ENCODE measurements at regions not wholly inside any gene's neighbourhood (a gene's known extent, or its start where the extent isn't known, plus 50 kb on each side); places are given as distances from the start of the nearest gene placed in this dataset.
"Not testable (repeated sequence)": the region's sequence is repeated elsewhere in the genome, so short reads cannot be mapped to it uniquely, and the experiment has no call there.

- no peak for DNase-seq
Observed at GRCh38 chr10:3968727-3969126, 183.7 kb upstream of the KLF6 start.

GRCh38 chr10:3964516-3964915, 179.5 kb upstream of the KLF6 start:
- no peak for DNase-seq

- DNase-seq, result no peak
Observed at GRCh38 chr10:3963191-3963673, 178.2 kb upstream of the KLF6 start.

GRCh38 chr10:3961082-3961481, 176.1 kb upstream of the KLF6 start:
- peak in 2 of 4 experiments; percentile 4 to 15 for DNase-seq

GRCh38 chr10:3960496-3960895, 175.5 kb upstream of the KLF6 start:
- no peak for DNase-seq

GRCh38 chr10:3959370-3960325, 174.6 kb upstream of the KLF6 start:
- no peak for DNase-seq

- DNase-seq, result no peak
Observed at GRCh38 chr10:3958472-3958996, 173.5 kb upstream of the KLF6 start.

GRCh38 chr10:3955955-3956617, 171.1 kb upstream of the KLF6 start:
- no peak for DNase-seq

- no peak for DNase-seq
Observed at GRCh38 chr10:3955493-3955892, 170.5 kb upstream of the KLF6 start.

- no peak for DNase-seq
Observed at GRCh38 chr10:3954615-3955014, 169.6 kb upstream of the KLF6 start.

GRCh38 chr10:3954007-3954406, 169.0 kb upstream of the KLF6 start:
- DNase-seq, result not testable (repeated sequence)

- DNase-seq, result no peak
Observed at GRCh38 chr10:3951993-3952392, 167.0 kb upstream of the KLF6 start.

GRCh38 chr10:3950676-3951275, 165.8 kb upstream of the KLF6 start:
- DNase-seq, result no peak

- no peak for DNase-seq
Observed at GRCh38 chr10:3949711-3950110, 164.7 kb upstream of the KLF6 start.

GRCh38 chr10:3948843-3949242, 163.8 kb upstream of the KLF6 start:
- DNase-seq, result peak in 2 of 4 experiments; percentile 42 to 53

GRCh38 chr10:3946234-3947229, 161.5 kb upstream of the KLF6 start:
- DNase-seq, result no peak

GRCh38 chr10:3945026-3945425, 160.0 kb upstream of the KLF6 start:
- DNase-seq, result no peak

GRCh38 chr10:3944591-3944990, 159.6 kb upstream of the KLF6 start:
- no peak for DNase-seq

GRCh38 chr10:3943695-3944257, 158.8 kb upstream of the KLF6 start:
- no peak for DNase-seq

GRCh38 chr10:3942937-3943489, 158.0 kb upstream of the KLF6 start:
- DNase-seq, result no peak

GRCh38 chr10:3941676-3942075, 156.7 kb upstream of the KLF6 start:
- no peak for DNase-seq

Data from activated naive CD4-positive, alpha-beta T cell (primary cell).